ENCODE measurements at regions not wholly inside any gene's neighbourhood (a gene's known extent, or its start where the extent isn't known, plus 50 kb on each side); places are given as distances from the start of the nearest gene placed in this dataset.

DNA sequence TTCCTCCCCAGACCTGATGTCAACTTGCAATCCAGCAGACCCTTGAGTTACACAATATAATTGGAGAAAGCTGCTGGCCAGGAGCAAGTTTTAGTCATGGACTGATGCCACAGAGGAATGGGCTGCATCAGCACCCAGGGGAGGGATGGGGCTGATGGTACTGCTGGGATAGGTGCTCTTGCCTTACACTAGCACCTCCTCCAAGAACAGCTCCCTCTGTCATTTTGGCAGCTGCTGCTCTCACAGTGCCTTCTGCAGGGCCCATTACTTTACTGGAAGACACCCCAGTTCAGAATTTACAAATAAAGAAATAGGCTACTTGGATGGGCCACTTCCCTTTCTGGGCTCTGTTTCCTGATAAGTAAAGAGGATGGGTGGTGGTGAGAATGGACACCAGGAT is 85.3 kb upstream of the RORA start:
- TF ChIP-seq, protein P1, sequence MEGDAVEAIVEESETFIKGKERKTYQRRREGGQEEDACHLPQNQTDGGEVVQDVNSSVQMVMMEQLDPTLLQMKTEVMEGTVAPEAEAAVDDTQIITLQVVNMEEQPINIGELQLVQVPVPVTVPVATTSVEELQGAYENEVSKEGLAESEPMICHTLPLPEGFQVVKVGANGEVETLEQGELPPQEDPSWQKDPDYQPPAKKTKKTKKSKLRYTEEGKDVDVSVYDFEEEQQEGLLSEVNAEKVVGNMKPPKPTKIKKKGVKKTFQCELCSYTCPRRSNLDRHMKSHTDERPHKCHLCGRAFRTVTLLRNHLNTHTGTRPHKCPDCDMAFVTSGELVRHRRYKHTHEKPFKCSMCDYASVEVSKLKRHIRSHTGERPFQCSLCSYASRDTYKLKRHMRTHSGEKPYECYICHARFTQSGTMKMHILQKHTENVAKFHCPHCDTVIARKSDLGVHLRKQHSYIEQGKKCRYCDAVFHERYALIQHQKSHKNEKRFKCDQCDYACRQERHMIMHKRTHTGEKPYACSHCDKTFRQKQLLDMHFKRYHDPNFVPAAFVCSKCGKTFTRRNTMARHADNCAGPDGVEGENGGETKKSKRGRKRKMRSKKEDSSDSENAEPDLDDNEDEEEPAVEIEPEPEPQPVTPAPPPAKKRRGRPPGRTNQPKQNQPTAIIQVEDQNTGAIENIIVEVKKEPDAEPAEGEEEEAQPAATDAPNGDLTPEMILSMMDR (IDR thresholded peaks at IDR 0.05), result no peak
- no peak for TF ChIP-seq POLR2AphosphoS5 (IDR thresholded peaks at IDR 0.05)
